ENCODE measurements at regions not wholly inside any gene's neighbourhood (a gene's known extent, or its start where the extent isn't known, plus 50 kb on each side); places are given as distances from the start of the nearest gene placed in this dataset.
"Not testable (repeated sequence)": the region's sequence is repeated elsewhere in the genome, so short reads cannot be mapped to it uniquely, and the experiment has no call there.

GRCh38 chr6:81451787-81452186 is 300.7 kb downstream of the TENT5A start:
- DNase-seq: peak; percentile 79

GRCh38 chr6:81450180-81450579 is 302.3 kb downstream of the TENT5A start:
- no peak for DNase-seq

- DNase-seq: no peak
These were observed 306.0 kb downstream of the TENT5A start for GRCh38 chr6:81446509-81446908.

GRCh38 chr6:81439417-81439816 is 313.1 kb downstream of the TENT5A start:
- DNase-seq: no peak

GRCh38 chr6:81436990-81437389 is 315.5 kb downstream of the TENT5A start:
- no peak for DNase-seq

- no peak for DNase-seq
These were observed 339.2 kb downstream of the TENT5A start for GRCh38 chr6:81413306-81413705.

GRCh38 chr6:81401970-81402690 is 350.4 kb downstream of the TENT5A start:
- no peak for DNase-seq

- no peak for DNase-seq
These were observed 355.6 kb downstream of the TENT5A start for GRCh38 chr6:81396916-81397315.

GRCh38 chr6:81387163-81387562 is 365.3 kb downstream of the TENT5A start:
- no peak for DNase-seq

- no peak for DNase-seq
These were observed 367.6 kb downstream of the TENT5A start for GRCh38 chr6:81384921-81385320.

- DNase-seq: no peak
These were observed 369.0 kb downstream of the TENT5A start for GRCh38 chr6:81383472-81383871.

GRCh38 chr6:81382852-81383251 is 369.6 kb downstream of the TENT5A start:
- no peak for DNase-seq

- no peak for DNase-seq
These were observed 371.0 kb downstream of the TENT5A start for GRCh38 chr6:81381382-81381916.

GRCh38 chr6:81380718-81381338 is 371.7 kb downstream of the TENT5A start:
- DNase-seq: no peak

- no peak for DNase-seq
These were observed 375.7 kb downstream of the TENT5A start for GRCh38 chr6:81376745-81377144.

- no peak for DNase-seq
These were observed 379.1 kb downstream of the TENT5A start for GRCh38 chr6:81373414-81373813.

GRCh38 chr6:81371930-81372329 is 380.6 kb downstream of the TENT5A start:
- no peak for DNase-seq

GRCh38 chr6:81366972-81367371 is 385.5 kb downstream of the TENT5A start:
- no peak for DNase-seq

GRCh38 chr6:81362246-81362645 is 390.2 kb downstream of the TENT5A start:
- DNase-seq: no peak

- DNase-seq: no peak
These were observed 399.2 kb downstream of the TENT5A start for GRCh38 chr6:81353262-81353661.

GRCh38 chr6:81344026-81344425 is 408.5 kb downstream of the TENT5A start:
- DNase-seq: not testable (repeated sequence)

- DNase-seq: no peak
These were observed 411.5 kb downstream of the TENT5A start for GRCh38 chr6:81340946-81341345.

GRCh38 chr6:81331526-81331925 is 421.0 kb downstream of the TENT5A start:
- DNase-seq: no peak

GRCh38 chr6:81328700-81329099 is 423.8 kb downstream of the TENT5A start:
- no peak for DNase-seq

Data from activated CD4-positive, alpha-beta T cell treated with anti-CD3 and anti-CD28 coated beads, Interleukin-2, Interleukin-6, amounts not matched to agents 100 ng/mL and 50 ng/mL, durations not matched to agents 16 hours and 8 hours (primary cell).